Mucosa of rectum (tissue), 2 donors: ENCODE measurements at regions not wholly inside any gene's neighbourhood (a gene's known extent, or its start where the extent isn't known, plus 50 kb on each side); places are given as distances from the start of the nearest gene placed in this dataset.

Source experiments
- H3K27ac ChIP-seq, 2 donors: one replicate each; pipeline ENCODE4 v1.7.0; 2013; ENCODE audit warnings: inconsistent platforms in 2 of 2, low read depth in 2 of 2, low read length in 2 of 2
- H3K27me3 ChIP-seq, 2 donors: one replicate each; pipeline ENCODE4 v1.7.0; 2013; ENCODE audit warnings: low read length in 2 of 2; ENCODE audit not compliant: control insufficient read depth in 2 of 2, insufficient read depth in 2 of 2
- H3K36me3 ChIP-seq, 2 donors: one replicate each; pipeline ENCODE4 v1.7.0; 2013; ENCODE audit warnings: low read length in 2 of 2; ENCODE audit not compliant: control insufficient read depth in 2 of 2, insufficient read depth in 2 of 2
- H3K4me1 ChIP-seq, 2 donors: one replicate each; pipeline ENCODE4 v1.7.0; 2013; ENCODE audit warnings: low read length in 2 of 2, mild to moderate bottlenecking in 1 of 2; ENCODE audit not compliant: control insufficient read depth in 2 of 2, insufficient read depth in 2 of 2
- H3K4me3 ChIP-seq, 2 donors: one replicate each; pipeline ENCODE4 v1.7.0; 2013; ENCODE audit warnings: low read length in 2 of 2
- H3K9ac ChIP-seq, 2 donors: one replicate each; pipeline ENCODE4 v1.7.0; 2013; ENCODE audit warnings: low read length in 2 of 2, low read depth in 1 of 2, mild to moderate bottlenecking in 1 of 2
- H3K9me3 ChIP-seq, 2 donors: one replicate each; pipeline ENCODE4 v1.7.0; 2013; ENCODE audit warnings: low read length in 2 of 2; ENCODE audit not compliant: control insufficient read depth in 2 of 2
- donor health status: healthy.
- donor health status: Normal muscosa, but diverticular disease.

DNA sequence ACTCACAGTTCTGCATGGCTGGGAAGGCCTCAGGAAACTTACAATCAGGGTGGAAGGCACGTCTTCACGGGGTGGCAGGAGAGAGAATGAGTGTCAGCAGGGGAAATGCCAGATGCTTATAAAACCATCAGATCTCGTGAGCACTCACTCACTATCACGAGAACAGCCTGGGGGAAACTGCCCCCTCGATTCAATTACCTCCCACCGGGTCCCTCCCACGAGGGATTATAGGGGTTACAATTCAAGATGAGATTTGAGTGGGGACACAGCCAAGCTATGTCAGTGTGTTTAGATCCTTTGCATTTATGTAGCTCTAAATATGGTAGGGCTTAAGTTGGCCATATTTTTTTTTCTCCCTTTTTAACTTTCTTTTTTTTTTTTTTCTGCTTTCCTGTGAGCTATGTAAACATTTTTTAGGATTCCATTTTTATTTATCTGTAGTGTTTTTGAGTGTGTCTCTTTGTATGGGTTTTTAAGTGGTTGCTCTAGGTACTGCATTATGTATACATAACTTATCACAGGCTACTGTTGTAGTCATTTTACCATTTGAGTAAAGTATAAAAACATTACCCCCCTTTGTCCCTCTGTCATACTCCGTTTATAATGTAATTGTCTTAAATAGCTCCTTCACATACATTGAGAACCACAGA is 79.0 kb downstream of the ADRA2C start:
- H3K4me1 ChIP-seq = no peaks in the 10 kb centered on the region
- H3K9ac ChIP-seq = no peak overlapping the region
- H3K27me3 ChIP-seq = peaks cover 0 to 3% of the 10 kb centered on the region in 2 donors
- no peak overlapping the region for H3K4me3 ChIP-seq
- no peak overlapping the region for H3K27ac ChIP-seq
- H3K9me3 ChIP-seq = no peaks in the 10 kb centered on the region
- no peaks in the 10 kb centered on the region for H3K36me3 ChIP-seq

- Histone ChIP-seq H3K36me3 (no peaks in the 10 kb centered on the region), H3K4me3 (no peak overlapping the region), H3K4me1 (no peaks in the 10 kb centered on the region), H3K27ac (no peak overlapping the region), H3K9ac (no peak overlapping the region), H3K9me3 (no peaks in the 10 kb centered on the region), H3K27me3 (peaks cover 0 to 4% of the 10 kb centered on the region in 2 donors)
Observed at GRCh38 chr4:3845744-3846429, 79.7 kb downstream of the ADRA2C start.

DNA sequence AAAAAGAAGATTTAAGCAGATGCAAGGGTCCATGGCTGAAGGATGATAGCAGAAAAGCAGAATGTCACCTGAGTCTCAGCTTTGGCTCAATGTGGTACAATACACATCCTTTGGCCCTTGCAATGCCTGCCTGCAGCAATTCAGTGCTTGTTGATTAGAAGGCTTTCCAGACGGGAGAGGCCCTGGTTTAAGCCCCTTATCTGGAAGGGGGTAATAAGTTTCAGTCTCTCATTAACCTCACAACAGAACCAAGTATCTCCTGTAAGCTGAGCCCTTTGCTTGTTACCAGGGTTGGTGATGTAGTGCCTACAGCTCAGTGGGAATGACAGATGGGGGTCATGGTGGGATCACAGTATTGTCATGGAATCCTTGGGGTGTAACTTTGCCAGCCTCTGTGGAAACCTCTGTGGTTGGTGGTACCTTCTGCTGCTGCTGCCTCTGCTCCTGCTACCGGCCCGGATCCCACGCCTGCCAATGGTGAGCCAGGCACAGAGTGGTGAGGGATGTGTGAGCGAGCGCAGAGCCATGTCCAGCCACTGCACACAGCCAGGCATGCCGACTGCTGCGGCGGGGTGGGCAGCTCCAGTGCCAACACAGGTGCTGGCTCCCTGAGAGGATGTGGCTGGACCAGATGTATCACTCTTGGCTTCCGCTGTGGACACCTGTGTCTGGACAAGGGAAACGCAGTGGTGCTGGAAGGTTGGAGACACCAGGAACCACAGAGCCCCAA is 81.2 kb downstream of the ADRA2C start:
- Histone ChIP-seq H3K9ac (no peak overlapping the region), H3K27me3 (peaks cover 0 to 6% of the 10 kb centered on the region in 2 donors), H3K4me1 (no peaks in the 10 kb centered on the region), H3K9me3 (no peaks in the 10 kb centered on the region), H3K27ac (no peak overlapping the region), H3K4me3 (no peak overlapping the region), H3K36me3 (no peaks in the 10 kb centered on the region)

DNA sequence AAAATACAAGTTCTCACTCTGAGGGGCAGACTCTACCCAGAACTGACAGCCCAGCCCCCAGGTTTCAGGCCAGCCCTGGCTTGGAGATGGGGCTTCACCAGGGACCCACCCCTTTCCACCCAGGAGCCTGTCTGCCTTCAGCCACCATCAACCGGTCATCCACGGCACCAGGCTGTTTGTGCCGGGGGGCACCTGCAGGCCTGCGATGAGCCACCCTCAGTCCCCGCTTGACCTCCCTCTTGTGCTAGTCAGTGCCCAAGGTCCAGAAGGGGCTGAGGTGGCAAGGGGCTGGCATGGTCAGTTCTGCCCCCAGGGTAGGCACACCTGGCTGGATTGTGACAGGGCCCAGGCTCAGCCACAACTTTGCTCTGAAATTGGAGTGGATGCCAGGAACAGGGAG is 82.1 kb downstream of the ADRA2C start:
- H3K9me3 ChIP-seq = no peaks in the 10 kb centered on the region
- H3K36me3 ChIP-seq = no peaks in the 10 kb centered on the region
- no peak overlapping the region for H3K27ac ChIP-seq
- no peak overlapping the region for H3K9ac ChIP-seq
- H3K4me1 ChIP-seq = no peaks in the 10 kb centered on the region
- peaks cover 0 to 4% of the 10 kb centered on the region in 2 donors for H3K27me3 ChIP-seq
- no peak overlapping the region for H3K4me3 ChIP-seq

GRCh38 chr4:3849140-3849539 is 83.0 kb downstream of the ADRA2C start:
- H3K27ac ChIP-seq = no peak overlapping the region
- peaks cover 0 to 4% of the 10 kb centered on the region in 2 donors for H3K27me3 ChIP-seq
- no peaks in the 10 kb centered on the region for H3K36me3 ChIP-seq
- no peak overlapping the region for H3K4me3 ChIP-seq
- no peak overlapping the region for H3K9ac ChIP-seq
- H3K4me1 ChIP-seq = no peaks in the 10 kb centered on the region
- no peaks in the 10 kb centered on the region for H3K9me3 ChIP-seq

DNA sequence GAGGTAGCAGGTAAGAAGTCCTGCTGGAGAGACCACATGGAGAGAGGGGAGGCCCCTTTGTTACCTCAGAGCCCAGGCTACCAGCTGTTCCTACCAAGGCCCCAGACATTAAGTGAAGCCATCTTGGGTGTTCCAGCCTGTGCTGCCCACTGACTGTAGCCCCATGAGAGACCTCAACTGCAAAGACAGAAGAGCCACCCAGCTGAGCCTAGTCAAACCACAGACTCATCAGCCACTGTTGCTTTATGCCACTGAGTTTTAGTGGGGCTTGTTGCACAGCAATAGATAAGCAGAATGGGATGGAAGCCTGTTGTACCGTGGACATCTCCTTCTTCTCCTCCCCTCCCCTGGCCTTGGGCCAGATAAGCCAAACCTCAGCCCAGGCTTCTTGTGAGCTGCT is 83.9 kb downstream of the ADRA2C start:
- Histone ChIP-seq H3K4me3 (no peak overlapping the region), H3K27ac (no peak overlapping the region), H3K9me3 (no peaks in the 10 kb centered on the region), H3K9ac (no peak overlapping the region), H3K27me3 (peaks cover 0 to 4% of the 10 kb centered on the region in 2 donors), H3K36me3 (no peaks in the 10 kb centered on the region), H3K4me1 (no peaks in the 10 kb centered on the region)

- Histone ChIP-seq H3K9me3 (no peaks in the 10 kb centered on the region), H3K36me3 (no peaks in the 10 kb centered on the region), H3K27ac (no peak overlapping the region), H3K4me1 (no peaks in the 10 kb centered on the region), H3K4me3 (no peak overlapping the region), H3K9ac (no peak overlapping the region), H3K27me3 (peaks cover 0 to 4% of the 10 kb centered on the region in 2 donors)
Observed at GRCh38 chr4:3851211-3851610, 85.0 kb downstream of the ADRA2C start.

- H3K27me3 ChIP-seq = peaks cover 0 to 4% of the 10 kb centered on the region in 2 donors
- no peaks in the 10 kb centered on the region for H3K36me3 ChIP-seq
- H3K27ac ChIP-seq = no peak overlapping the region
- H3K9ac ChIP-seq = no peak overlapping the region
- no peak overlapping the region for H3K4me3 ChIP-seq
- no peaks in the 10 kb centered on the region for H3K4me1 ChIP-seq
- H3K9me3 ChIP-seq = no peaks in the 10 kb centered on the region
Observed at GRCh38 chr4:3851881-3852280, 85.7 kb downstream of the ADRA2C start.

DNA sequence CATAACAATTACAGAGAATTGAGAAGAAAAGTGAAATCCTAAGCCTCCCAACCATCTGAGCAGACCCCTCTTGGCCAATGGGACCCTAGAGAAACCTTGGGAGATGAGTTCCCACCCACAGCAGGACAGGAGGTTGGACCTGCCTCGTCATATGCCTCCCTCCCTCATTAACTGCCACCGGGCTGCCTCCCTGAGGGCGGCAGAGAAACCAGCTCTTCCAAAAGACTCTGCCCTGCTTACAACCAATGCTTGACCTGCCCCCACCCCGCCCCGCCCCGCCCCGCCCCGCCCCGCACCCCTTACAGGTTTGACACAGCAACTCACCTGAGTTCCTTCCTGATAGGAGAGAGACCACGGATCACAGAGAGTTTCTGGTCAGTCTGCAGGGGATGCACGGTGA is 86.1 kb downstream of the ADRA2C start:
- Histone ChIP-seq H3K9me3 (no peaks in the 10 kb centered on the region), H3K9ac (no peak overlapping the region), H3K36me3 (no peaks in the 10 kb centered on the region), H3K4me1 (no peaks in the 10 kb centered on the region), H3K27ac (no peak overlapping the region), H3K4me3 (no peak overlapping the region), H3K27me3 (peaks cover 0 to 4% of the 10 kb centered on the region in 2 donors)

DNA sequence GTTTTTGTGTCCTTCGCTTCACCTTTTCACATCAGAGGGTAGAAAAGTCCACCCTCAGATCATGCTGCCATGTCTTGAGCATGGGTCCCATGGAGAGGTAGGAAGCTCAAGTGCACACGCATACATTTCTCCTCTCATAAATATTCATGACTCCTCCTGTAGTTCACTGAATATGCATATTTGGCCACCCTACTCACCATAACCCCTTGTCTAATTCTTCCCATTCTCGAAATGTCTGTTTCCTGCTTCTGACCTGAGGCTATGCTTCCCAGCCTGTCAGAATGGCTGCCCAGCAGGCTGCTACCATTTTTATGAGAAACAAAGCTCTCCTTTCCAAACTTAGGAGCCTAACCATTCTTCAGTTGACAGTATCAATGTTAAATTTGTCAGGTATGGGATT is 86.5 kb downstream of the ADRA2C start:
- Histone ChIP-seq H3K27me3 (peaks cover 0 to 4% of the 10 kb centered on the region in 2 donors), H3K9ac (no peak overlapping the region), H3K9me3 (no peaks in the 10 kb centered on the region), H3K36me3 (no peaks in the 10 kb centered on the region), H3K4me1 (no peaks in the 10 kb centered on the region), H3K4me3 (no peak overlapping the region), H3K27ac (no peak overlapping the region)
